ENCODE measurements at regions not wholly inside any gene's neighbourhood (a gene's known extent, or its start where the extent isn't known, plus 50 kb on each side); places are given as distances from the start of the nearest gene placed in this dataset.

GRCh38 chr9:105864248-105864898, 170.0 kb downstream of the TMEM38B start:
- DNase-seq, result no peak

GRCh38 chr9:105865285-105865684, 170.9 kb downstream of the TMEM38B start:
- DNase-seq, result no peak

- no peak for DNase-seq
Observed at GRCh38 chr9:105871540-105871939, 177.2 kb downstream of the TMEM38B start.

- DNase-seq, result no peak
Observed at GRCh38 chr9:105873801-105874200, 179.5 kb downstream of the TMEM38B start.

- DNase-seq, result no peak
Observed at GRCh38 chr9:105877721-105878120, 183.4 kb downstream of the TMEM38B start.

- DNase-seq, result no peak
Observed at GRCh38 chr9:105879181-105879580, 184.8 kb downstream of the TMEM38B start.

- no peak for DNase-seq
Observed at GRCh38 chr9:105880517-105880916, 186.2 kb downstream of the TMEM38B start.

GRCh38 chr9:105881021-105881420, 186.7 kb downstream of the TMEM38B start:
- DNase-seq, result no peak

- DNase-seq, result peak; percentile 64
Observed at GRCh38 chr9:105881654-105882349, 187.5 kb downstream of the TMEM38B start.

- DNase-seq, result no peak
Observed at GRCh38 chr9:105883847-105884246, 189.5 kb downstream of the TMEM38B start.

- DNase-seq, result no peak
Observed at GRCh38 chr9:105884416-105884815, 190.1 kb downstream of the TMEM38B start.

- no peak for DNase-seq
Observed at GRCh38 chr9:105886136-105886535, 191.8 kb downstream of the TMEM38B start.

GRCh38 chr9:105887679-105888078, 193.3 kb downstream of the TMEM38B start:
- DNase-seq, result no peak

- DNase-seq, result no peak
Observed at GRCh38 chr9:105890046-105890822, 195.9 kb downstream of the TMEM38B start.

- DNase-seq, result no peak
Observed at GRCh38 chr9:105900123-105900522, 205.8 kb downstream of the TMEM38B start.

GRCh38 chr9:105901514-105902109, 207.3 kb downstream of the TMEM38B start:
- no peak for DNase-seq

- no peak for DNase-seq
Observed at GRCh38 chr9:105908069-105908468, 213.7 kb downstream of the TMEM38B start.

GRCh38 chr9:105911104-105911911, 217.0 kb downstream of the TMEM38B start:
- no peak for DNase-seq

- DNase-seq, result no peak
Observed at GRCh38 chr9:105912157-105912862, 218.0 kb downstream of the TMEM38B start.

- DNase-seq, result no peak
Observed at GRCh38 chr9:105912863-105913516, 218.6 kb downstream of the TMEM38B start.

- DNase-seq, result no peak
Observed at GRCh38 chr9:105921057-105921726, 226.9 kb downstream of the TMEM38B start.
